Neural cell (in vitro differentiated cells): ENCODE measurements at regions not wholly inside any gene's neighbourhood (a gene's known extent, or its start where the extent isn't known, plus 50 kb on each side); places are given as distances from the start of the nearest gene placed in this dataset.

Source experiments
- H2AFZ ChIP-seq: fragments of 200-600, 300-800 bp; sonication (generic), shearing (Covaris generic); 2 replicates; pipeline ENCODE4 v1.6.0; 2014; ENCODE audit warnings: low read depth, mild to moderate bottlenecking, antibody characterized with exemption, low read length, moderate library complexity
- H3F3A ChIP-seq: fragments of 200-600 bp; shearing (Covaris generic); 2 replicates; pipeline ENCODE4 v1.6.1; 2016; ENCODE audit warnings: mild to moderate bottlenecking, moderate library complexity, mixed read lengths, antibody characterized with exemption, low read length; ENCODE audit not compliant: insufficient read depth, poor library complexity, severe bottlenecking
- H3K27ac ChIP-seq: fragments of 200-600, 300-800 bp; sonication (generic), shearing (Covaris generic); 2 replicates; pipeline ENCODE4 v1.5.1; 2014; ENCODE audit warnings: mild to moderate bottlenecking, low read length, moderate library complexity
- H3K27me3 ChIP-seq: fragments of 300-800, 200-600 bp; sonication (generic), shearing (Covaris generic); 2 replicates; pipeline ENCODE4 v1.6.0; 2014; ENCODE audit warnings: mild to moderate bottlenecking, low read depth, low read length, moderate library complexity; ENCODE audit not compliant: insufficient read depth
- H3K36me3 ChIP-seq: fragments of 300-800, 200-600 bp; sonication (generic), shearing (Covaris generic); 2 replicates; pipeline ENCODE4 v1.5.1; 2014; ENCODE audit warnings: mild to moderate bottlenecking, antibody characterized with exemption, low read length, moderate library complexity; ENCODE audit not compliant: insufficient read depth
- H3K4me2 ChIP-seq: fragments of 300-800, 200-600 bp; sonication (generic), shearing (Covaris generic); 2 replicates; pipeline ENCODE4 v1.6.0; 2014; ENCODE audit warnings: mild to moderate bottlenecking, low read length
- H3K4me3 ChIP-seq: fragments of 300-800, 200-600 bp; sonication (generic), shearing (Covaris generic); 2 replicates; pipeline ENCODE4 v1.5.1; 2014; ENCODE audit warnings: mild to moderate bottlenecking, low read length, moderate library complexity
- H3K79me2 ChIP-seq: fragments of 200-600 bp; shearing (Covaris generic); replicated peaks from 2 replicates; pipeline ENCODE4 v1.6.0; 2014; ENCODE audit warnings: mild to moderate bottlenecking, low read length, moderate library complexity; ENCODE audit not compliant: insufficient read depth
- H3K9ac ChIP-seq: fragments of 300-800, 200-600 bp; sonication (generic), shearing (Covaris generic); 2 replicates; pipeline ENCODE4 v1.6.1; 2016; ENCODE audit warnings: mild to moderate bottlenecking, low read length, mixed read lengths
- H3K9me2 ChIP-seq: fragments of 200-600 bp; shearing (Covaris generic); 2 replicates; pipeline ENCODE4 v1.6.1; 2016; ENCODE audit warnings: mild to moderate bottlenecking, low read length, mixed read lengths; ENCODE audit not compliant: insufficient read depth
- H3K9me3 ChIP-seq: fragments of 200-600, 300-800 bp; sonication (generic), shearing (Covaris generic); 2 replicates; pipeline ENCODE4 v1.6.1; 2016; ENCODE audit warnings: mild to moderate bottlenecking, mixed run types, low read length, moderate library complexity, mixed read lengths
- H4K20me1 ChIP-seq: fragments of 200-600 bp; shearing (Covaris generic); 2 replicates; pipeline ENCODE4 v1.6.1; 2016; ENCODE audit warnings: mild to moderate bottlenecking, mixed run types; ENCODE audit not compliant: insufficient read depth
- EP300 ChIP-seq: fragments of 450-650 bp; conservative IDR thresholded peaks from 2 replicates; pipeline ENCODE4 v1.6.1; 2014; ENCODE audit warnings: antibody characterized with exemption, mild to moderate bottlenecking, moderate library complexity; ENCODE audit not compliant: poor library complexity, severe bottlenecking
- EZH2 ChIP-seq: fragments of 200-600, 300-800 bp; shearing (Covaris generic), sonication (generic); IDR thresholded peaks from 2 replicates; pipeline ENCODE4 v1.6.1; 2014; ENCODE audit warnings: antibody characterized with exemption, low read length, borderline replicate concordance, mild to moderate bottlenecking; ENCODE audit not compliant: insufficient read depth, poor library complexity, severe bottlenecking
- MXI1 ChIP-seq: fragments of 450-650 bp; conservative IDR thresholded peaks from 2 replicates; pipeline ENCODE4 v1.6.1; 2014; ENCODE audit warnings: antibody characterized with exemption, mild to moderate bottlenecking; ENCODE audit not compliant: poor library complexity, severe bottlenecking
- POLR2AphosphoS5 ChIP-seq: IDR thresholded peaks from 2 replicates; pipeline ENCODE4 v1.6.1; 2012
- RAD21 ChIP-seq: fragments of 450-650 bp; conservative IDR thresholded peaks from 2 replicates; pipeline ENCODE4 v1.6.1; 2014; ENCODE audit warnings: antibody characterized with exemption, mild to moderate bottlenecking, moderate library complexity
- SMC3 ChIP-seq: fragments of 450-650 bp; conservative IDR thresholded peaks from 2 replicates; pipeline ENCODE4 v1.6.1; 2014; ENCODE audit warnings: antibody characterized with exemption, mild to moderate bottlenecking, moderate library complexity; ENCODE audit not compliant: poor library complexity
- TAF1 ChIP-seq: IDR thresholded peaks from 2 replicates; pipeline ENCODE4 v1.6.1; 2012; ENCODE audit warnings: low read depth
- TF ChIP-seq, protein P1 (sequence below): fragments of 450-650 bp; IDR thresholded peaks from 2 replicates; pipeline ENCODE4 v1.5.1; 2014; ENCODE audit warnings: antibody characterized with exemption, mild to moderate bottlenecking, moderate library complexity; ENCODE audit not compliant: poor library complexity, severe bottlenecking
- TF ChIP-seq, protein P2 (sequence below): IDR thresholded peaks from 2 replicates; pipeline ENCODE4 v1.6.1; 2012; ENCODE audit warnings: borderline replicate concordance

DNA sequence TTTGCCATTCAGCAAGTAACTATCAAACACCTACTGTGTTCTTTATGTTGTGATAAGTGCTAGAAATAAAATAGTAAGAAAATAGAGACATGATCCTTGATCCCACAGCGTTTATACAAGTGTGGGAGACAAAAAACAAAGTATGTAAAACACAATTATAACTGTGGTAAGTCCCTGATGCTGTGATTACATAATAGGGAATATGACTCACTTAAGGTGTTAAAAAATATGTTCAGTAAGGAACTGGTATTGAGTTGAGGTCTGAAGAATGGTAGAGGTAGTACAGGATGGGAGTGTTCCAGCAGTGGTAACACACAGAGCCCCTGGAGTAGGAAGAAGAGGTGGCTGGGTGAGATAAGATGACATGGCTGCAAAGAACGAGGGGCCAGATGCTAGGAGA, 132.1 kb upstream of the TMC3 start:
- Histone ChIP-seq H3K27me3 (no peaks in the 10 kb centered on the region), H3K79me2 (no peaks in the 10 kb centered on the region), H4K20me1 (no peaks in the 10 kb centered on the region), H3K9me3 (no peaks in the 10 kb centered on the region), H3K9me2 (no peaks in the 10 kb centered on the region), H2AFZ (no peak overlapping the region), H3K4me2 (no peak overlapping the region), H3K27ac (no peak overlapping the region), H3K4me3 (no peak overlapping the region), H3F3A (no peaks in the 10 kb centered on the region), H3K9ac (no peak overlapping the region), H3K36me3 (no peaks in the 10 kb centered on the region)
- no peak for TF ChIP-seq EP300

DNA sequence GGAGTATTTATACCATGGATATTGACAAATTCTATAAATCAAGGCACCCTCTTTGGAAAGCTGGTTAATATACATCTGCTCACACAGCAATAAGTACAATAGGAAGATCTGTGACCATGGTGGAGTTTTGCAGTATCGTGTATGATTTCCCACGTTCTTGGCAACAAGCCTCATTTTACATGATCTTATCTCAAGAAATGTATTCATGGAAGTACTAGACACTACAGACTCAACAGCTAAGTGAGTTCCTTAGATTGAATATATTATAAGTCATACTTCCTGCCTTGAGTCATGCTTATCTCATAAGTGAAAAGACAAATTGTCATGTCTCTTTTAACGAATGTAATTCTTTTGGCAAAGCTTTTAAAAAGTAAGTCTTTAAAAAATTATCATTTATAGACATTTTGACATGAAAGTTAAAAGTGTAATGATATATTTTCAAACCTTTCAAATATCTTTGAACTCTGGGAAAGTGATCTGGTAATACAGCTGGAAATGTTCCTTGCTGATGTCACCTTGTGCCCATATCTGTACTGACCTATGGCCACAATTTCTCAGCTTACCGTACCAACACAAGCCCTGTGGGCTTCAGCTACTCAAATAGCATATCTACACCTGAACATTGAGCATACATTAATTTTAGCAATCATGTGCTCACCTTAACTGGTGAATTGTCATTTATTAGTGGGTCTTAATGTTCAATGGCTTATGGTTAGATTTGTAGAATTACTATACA, 130.3 kb upstream of the TMC3 start:
- Histone ChIP-seq H3K4me2 (no peak overlapping the region), H3K9me3 (no peaks in the 10 kb centered on the region), H4K20me1 (no peaks in the 10 kb centered on the region), H3K27ac (no peak overlapping the region), H3K27me3 (no peaks in the 10 kb centered on the region), H3F3A (no peaks in the 10 kb centered on the region), H3K36me3 (no peaks in the 10 kb centered on the region), H3K9me2 (no peaks in the 10 kb centered on the region), H2AFZ (no peak overlapping the region), H3K4me3 (no peak overlapping the region), H3K79me2 (no peaks in the 10 kb centered on the region), H3K9ac (no peak overlapping the region)
- TF ChIP-seq TAF1 (no peak), EZH2 (no peak), POLR2AphosphoS5 (no peak), RAD21 (no peak), EP300 (no peak), MXI1 (no peak)
- TF ChIP-seq, protein P1, sequence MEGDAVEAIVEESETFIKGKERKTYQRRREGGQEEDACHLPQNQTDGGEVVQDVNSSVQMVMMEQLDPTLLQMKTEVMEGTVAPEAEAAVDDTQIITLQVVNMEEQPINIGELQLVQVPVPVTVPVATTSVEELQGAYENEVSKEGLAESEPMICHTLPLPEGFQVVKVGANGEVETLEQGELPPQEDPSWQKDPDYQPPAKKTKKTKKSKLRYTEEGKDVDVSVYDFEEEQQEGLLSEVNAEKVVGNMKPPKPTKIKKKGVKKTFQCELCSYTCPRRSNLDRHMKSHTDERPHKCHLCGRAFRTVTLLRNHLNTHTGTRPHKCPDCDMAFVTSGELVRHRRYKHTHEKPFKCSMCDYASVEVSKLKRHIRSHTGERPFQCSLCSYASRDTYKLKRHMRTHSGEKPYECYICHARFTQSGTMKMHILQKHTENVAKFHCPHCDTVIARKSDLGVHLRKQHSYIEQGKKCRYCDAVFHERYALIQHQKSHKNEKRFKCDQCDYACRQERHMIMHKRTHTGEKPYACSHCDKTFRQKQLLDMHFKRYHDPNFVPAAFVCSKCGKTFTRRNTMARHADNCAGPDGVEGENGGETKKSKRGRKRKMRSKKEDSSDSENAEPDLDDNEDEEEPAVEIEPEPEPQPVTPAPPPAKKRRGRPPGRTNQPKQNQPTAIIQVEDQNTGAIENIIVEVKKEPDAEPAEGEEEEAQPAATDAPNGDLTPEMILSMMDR, result no peak
- TF ChIP-seq, protein P2, sequence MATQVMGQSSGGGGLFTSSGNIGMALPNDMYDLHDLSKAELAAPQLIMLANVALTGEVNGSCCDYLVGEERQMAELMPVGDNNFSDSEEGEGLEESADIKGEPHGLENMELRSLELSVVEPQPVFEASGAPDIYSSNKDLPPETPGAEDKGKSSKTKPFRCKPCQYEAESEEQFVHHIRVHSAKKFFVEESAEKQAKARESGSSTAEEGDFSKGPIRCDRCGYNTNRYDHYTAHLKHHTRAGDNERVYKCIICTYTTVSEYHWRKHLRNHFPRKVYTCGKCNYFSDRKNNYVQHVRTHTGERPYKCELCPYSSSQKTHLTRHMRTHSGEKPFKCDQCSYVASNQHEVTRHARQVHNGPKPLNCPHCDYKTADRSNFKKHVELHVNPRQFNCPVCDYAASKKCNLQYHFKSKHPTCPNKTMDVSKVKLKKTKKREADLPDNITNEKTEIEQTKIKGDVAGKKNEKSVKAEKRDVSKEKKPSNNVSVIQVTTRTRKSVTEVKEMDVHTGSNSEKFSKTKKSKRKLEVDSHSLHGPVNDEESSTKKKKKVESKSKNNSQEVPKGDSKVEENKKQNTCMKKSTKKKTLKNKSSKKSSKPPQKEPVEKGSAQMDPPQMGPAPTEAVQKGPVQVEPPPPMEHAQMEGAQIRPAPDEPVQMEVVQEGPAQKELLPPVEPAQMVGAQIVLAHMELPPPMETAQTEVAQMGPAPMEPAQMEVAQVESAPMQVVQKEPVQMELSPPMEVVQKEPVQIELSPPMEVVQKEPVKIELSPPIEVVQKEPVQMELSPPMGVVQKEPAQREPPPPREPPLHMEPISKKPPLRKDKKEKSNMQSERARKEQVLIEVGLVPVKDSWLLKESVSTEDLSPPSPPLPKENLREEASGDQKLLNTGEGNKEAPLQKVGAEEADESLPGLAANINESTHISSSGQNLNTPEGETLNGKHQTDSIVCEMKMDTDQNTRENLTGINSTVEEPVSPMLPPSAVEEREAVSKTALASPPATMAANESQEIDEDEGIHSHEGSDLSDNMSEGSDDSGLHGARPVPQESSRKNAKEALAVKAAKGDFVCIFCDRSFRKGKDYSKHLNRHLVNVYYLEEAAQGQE, result no peak

GRCh38 chr15:81502439-81502838, 128.4 kb upstream of the TMC3 start:
- no peaks in the 10 kb centered on the region for H3K9me3 ChIP-seq
- H2AFZ ChIP-seq, result no peak overlapping the region
- no peaks in the 10 kb centered on the region for H3K9me2 ChIP-seq
- H3K36me3 ChIP-seq, result no peaks in the 10 kb centered on the region
- no peak overlapping the region for H3K27ac ChIP-seq
- H3K9ac ChIP-seq, result no peak overlapping the region
- H4K20me1 ChIP-seq, result no peaks in the 10 kb centered on the region
- no peaks in the 10 kb centered on the region for H3F3A ChIP-seq
- H3K79me2 ChIP-seq, result no peaks in the 10 kb centered on the region
- H3K4me2 ChIP-seq, result no peak overlapping the region
- no peak overlapping the region for H3K4me3 ChIP-seq
- no peaks in the 10 kb centered on the region for H3K27me3 ChIP-seq
- TF ChIP-seq, protein P1, result no peak
- TF ChIP-seq MXI1, result no peak
- TF ChIP-seq, protein P2, result no peak
- TF ChIP-seq POLR2AphosphoS5, result no peak
- TF ChIP-seq EZH2, result no peak
- TF ChIP-seq TAF1, result no peak
- no peak for TF ChIP-seq RAD21
- TF ChIP-seq SMC3, result no peak
- TF ChIP-seq EP300, result no peak
